ENCODE measurements at regions not wholly inside any gene's neighbourhood (a gene's known extent, or its start where the extent isn't known, plus 50 kb on each side); places are given as distances from the start of the nearest gene placed in this dataset.
"Not testable (repeated sequence)": the region's sequence is repeated elsewhere in the genome, so short reads cannot be mapped to it uniquely, and the experiment has no call there.

GRCh38 chr20:28591680-28592079 lies 2665.8 kb upstream of the DEFB115 start:
- TF ChIP-seq CTCF, POLR2A (IDR thresholded peaks at IDR 0.05): not testable (repeated sequence)

Data from body of pancreas (tissue), 4 donors.